Endothelial cell of umbilical vein (primary cell): ENCODE measurements at regions not wholly inside any gene's neighbourhood (a gene's known extent, or its start where the extent isn't known, plus 50 kb on each side); places are given as distances from the start of the nearest gene placed in this dataset.

Source experiments
- BruUV-seq: library from RNA; stranded (reverse); fragments of 400-500 nt; replicated peaks from 2 replicates; lab custom pipeline; 2021; lab: Mats Ljungman, UMichigan
- CTCF ChIA-PET: fragments of 300-600, 350-600 bp; sonication (Branson Sonifier 250); formaldehyde crosslinking; loops from one replicate; lab custom pipeline; 2021; ENCODE audit warnings: antibody characterized with exemption, inconsistent platforms; lab: Charles Lee
- POLR2A ChIA-PET: fragments of 300-600, 350-600 bp; sonication (Branson Sonifier 250); formaldehyde crosslinking; loops from one replicate; lab custom pipeline; 2021; ENCODE audit warnings: antibody characterized with exemption, inconsistent platforms; lab: Charles Lee
- DNase-seq: peaks from one replicate; pipeline ENCODE4 v3.0.0-alpha.2; 2011; ENCODE audit warnings: low read depth, low spot score
- FAIRE-seq: peaks from 2 replicates; lab custom pipeline; 2011; peaks lifted over from hg19 to GRCh38; lab: Jason Lieb, UNC
- H2AFZ ChIP-seq: 2 replicates; pipeline ENCODE4 v1.6.0; 2012; ENCODE audit warnings: low read depth, low read length, control low read depth, inconsistent platforms
- H3K27ac ChIP-seq: 2 replicates; pipeline ENCODE4 v1.5.1; 2011; ENCODE audit warnings: low read depth, mild to moderate bottlenecking, control low read depth, low read length, moderate library complexity; ENCODE audit not compliant: insufficient read depth
- H3K27me3 ChIP-seq, 2 experiments: 2 replicates each; pipeline versions ENCODE4 v1.6.0 to v1.6.1; 2011; ENCODE audit warnings: low read length in 2 of 2, mixed read lengths in 1 of 2; ENCODE audit not compliant: control insufficient read depth in 2 of 2, insufficient read depth in 2 of 2
- H3K36me3 ChIP-seq, 2 experiments: 2 replicates in 1 of 2; 3 replicates in 1 of 2; pipeline ENCODE4 v1.5.1; 2011; ENCODE audit warnings: low read length in 2 of 2, mild to moderate bottlenecking in 1 of 2, moderate library complexity in 1 of 2; ENCODE audit not compliant: control insufficient read depth in 2 of 2, insufficient read depth in 2 of 2; ENCODE audit errors: extremely low read depth in 1 of 2
- H3K4me1 ChIP-seq: 3 replicates; pipeline ENCODE4 v1.5.1; 2011; ENCODE audit warnings: mild to moderate bottlenecking, low read length; ENCODE audit not compliant: control insufficient read depth, insufficient read depth; ENCODE audit errors: extremely low read depth
- H3K4me2 ChIP-seq: 2 replicates; pipeline ENCODE4 v1.6.1; 2011; ENCODE audit warnings: low read length, control low read depth, mixed read lengths; ENCODE audit not compliant: insufficient read depth
- H3K4me3 ChIP-seq, 3 experiments: fragments of 200-600 bp in 1 of 3; sonication (generic), shearing (Covaris generic) in 1 of 3; replicated peaks in 1 of 3; 2 replicates each; pipeline ENCODE4 v1.5.1; 2011 to 2016; ENCODE audit warnings: control low read depth in 3 of 3, low read length in 3 of 3, mild to moderate bottlenecking in 2 of 3, inconsistent platforms in 1 of 3, low read depth in 1 of 3, moderate library complexity in 1 of 3; ENCODE audit not compliant: insufficient read depth in 1 of 3
- H3K79me2 ChIP-seq: 2 replicates; pipeline ENCODE4 v1.6.0; 2012; ENCODE audit warnings: low read length, inconsistent platforms; ENCODE audit not compliant: control insufficient read depth, insufficient read depth
- H3K9ac ChIP-seq: replicated peaks from 2 replicates; pipeline ENCODE3; 2011; ENCODE audit warnings: low read length, control low read depth; ENCODE audit not compliant: insufficient read depth; ENCODE audit errors: extremely low read depth
- H3K9me1 ChIP-seq: replicated peaks from 3 replicates; pipeline ENCODE4 v1.6.0; 2011; ENCODE audit warnings: mild to moderate bottlenecking, low read length; ENCODE audit not compliant: control insufficient read depth, insufficient read depth; ENCODE audit errors: extremely low read depth
- H3K9me3 ChIP-seq: replicated peaks from 2 replicates; pipeline ENCODE4 v1.5.1; 2012; ENCODE audit warnings: low read length, inconsistent platforms; ENCODE audit not compliant: control insufficient read depth, insufficient read depth
- H4K20me1 ChIP-seq: replicated peaks from 2 replicates; pipeline ENCODE3; 2011; ENCODE audit warnings: mild to moderate bottlenecking, low read length; ENCODE audit not compliant: control insufficient read depth, insufficient read depth; ENCODE audit errors: extremely low read depth
- CTCF ChIP-seq, 2 donors: IDR thresholded peaks; 1 replicate in 1 of 2; 2 replicates in 1 of 2; pipeline ENCODE4 v1.5.1; 2011; ENCODE audit warnings: low read length in 2 of 2, mild to moderate bottlenecking in 2 of 2, moderate library complexity in 2 of 2, control low read depth in 1 of 2, inconsistent platforms in 1 of 2, low read depth in 1 of 2; ENCODE audit not compliant: insufficient read depth in 1 of 2; ENCODE audit errors: extremely low read depth in 1 of 2
- EZH2 ChIP-seq: IDR thresholded peaks from 2 replicates; pipeline ENCODE4 v1.6.1; 2012; ENCODE audit warnings: borderline replicate concordance, low read depth, mild to moderate bottlenecking, moderate library complexity, low read length, inconsistent platforms; ENCODE audit not compliant: severe bottlenecking
- FOS ChIP-seq: IDR thresholded peaks from 2 replicates; pipeline ENCODE4 v1.6.1; 2011; ENCODE audit warnings: mild to moderate bottlenecking, low read length, moderate library complexity, borderline replicate concordance; ENCODE audit not compliant: insufficient read depth
- GATA2 ChIP-seq: IDR thresholded peaks from 2 replicates; pipeline ENCODE4 v1.7.0; 2011; ENCODE audit warnings: low read depth, mild to moderate bottlenecking, moderate library complexity, mixed read lengths, low read length; ENCODE audit not compliant: insufficient read length, insufficient read depth
- JUN ChIP-seq: IDR thresholded peaks from 2 replicates; pipeline ENCODE4 v1.6.1; 2011; ENCODE audit warnings: borderline replicate concordance, low read depth; ENCODE audit not compliant: insufficient read length, insufficient read depth
- MYC ChIP-seq: IDR thresholded peaks from one replicate; pipeline ENCODE4 v1.6.1; 2011; ENCODE audit warnings: mild to moderate bottlenecking, low read depth, low read length
- POLR2A ChIP-seq: IDR thresholded peaks from 2 replicates; pipeline ENCODE4 v1.6.1; 2012; ENCODE audit warnings: low read depth, mild to moderate bottlenecking, control low read depth, low read length
- POLR2AphosphoS5 ChIP-seq: IDR thresholded peaks from 2 replicates; pipeline ENCODE4 v1.6.1; 2012; ENCODE audit warnings: low read depth, mild to moderate bottlenecking, control low read depth, low read length, moderate library complexity; ENCODE audit not compliant: insufficient read depth
- dilution Hi-C: fragments of 300-500 bp; cut with MboI; formaldehyde crosslinking; loops from one replicate; pipeline ENCODE4 v1.15.0; 2019; ENCODE audit warnings: low sequenced_read_pairs; ENCODE audit not compliant: extremely low pct_ligation_motif_present
- intact Hi-C: fragments of 100-400 bp; cut with micrococcal nuclease; formaldehyde crosslinking; loops from one replicate; pipeline ENCODE4 v1.10.0; 2022
- TF ChIP-seq, protein P1 (sequence below): IDR thresholded peaks from 2 replicates; pipeline ENCODE4 v1.6.1; 2011; ENCODE audit not compliant: insufficient read depth, insufficient read length

DNA sequence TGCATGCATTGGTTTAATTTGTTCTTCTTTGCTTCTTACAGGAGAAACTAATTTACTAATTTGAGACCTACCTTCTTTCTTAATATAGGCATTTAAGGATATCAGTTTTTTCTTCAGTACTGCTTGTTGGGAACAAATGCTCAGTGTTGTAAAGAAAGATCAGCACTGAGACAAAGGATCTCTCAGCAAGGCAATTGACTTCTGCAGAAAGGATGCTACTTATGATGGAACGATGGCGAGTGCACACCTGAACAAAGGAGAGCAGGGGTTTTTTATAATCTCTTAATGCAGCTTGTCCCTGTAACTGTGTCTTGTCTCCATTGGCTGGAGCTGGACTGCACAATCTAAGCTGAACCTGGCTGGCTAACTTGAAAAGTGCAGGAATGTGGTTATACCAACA lies 64.2 kb downstream of the RPP21 start:
- no peak overlapping the region for H2AFZ ChIP-seq
- H3K79me2 ChIP-seq: no peaks in the 10 kb centered on the region
- peaks cover 23 to 33% of the 10 kb centered on the region in 2 experiments for H3K27me3 ChIP-seq
- no peak overlapping the region for H3K27ac ChIP-seq
- H3K9ac ChIP-seq: no peak overlapping the region
- H3K9me3 ChIP-seq: no peaks in the 10 kb centered on the region
- no peaks in the 10 kb centered on the region for H3K36me3 ChIP-seq
- no peak for FAIRE-seq
- dilution Hi-C loops: no loop called here
- ChIA-PET POLR2A (no interaction called here), CTCF (no interaction called here)
- no TSS peak for BruUV-seq
- intact Hi-C loops: no loop called here
- H4K20me1 ChIP-seq: no peaks in the 10 kb centered on the region
- no peak overlapping the region for H3K4me2 ChIP-seq
- no peaks in the 10 kb centered on the region for H3K9me1 ChIP-seq
- TF ChIP-seq POLR2A (no peak), MYC (no peak), POLR2AphosphoS5 (no peak), FOS (no peak), EZH2 (no peak)
- TF ChIP-seq, protein P1, sequence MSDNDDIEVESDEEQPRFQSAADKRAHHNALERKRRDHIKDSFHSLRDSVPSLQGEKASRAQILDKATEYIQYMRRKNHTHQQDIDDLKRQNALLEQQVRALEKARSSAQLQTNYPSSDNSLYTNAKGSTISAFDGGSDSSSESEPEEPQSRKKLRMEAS: no peak
- no peak for DNase-seq
- H3K4me1 ChIP-seq: no peaks in the 10 kb centered on the region
- no peak overlapping the region for H3K4me3 ChIP-seq

DNA sequence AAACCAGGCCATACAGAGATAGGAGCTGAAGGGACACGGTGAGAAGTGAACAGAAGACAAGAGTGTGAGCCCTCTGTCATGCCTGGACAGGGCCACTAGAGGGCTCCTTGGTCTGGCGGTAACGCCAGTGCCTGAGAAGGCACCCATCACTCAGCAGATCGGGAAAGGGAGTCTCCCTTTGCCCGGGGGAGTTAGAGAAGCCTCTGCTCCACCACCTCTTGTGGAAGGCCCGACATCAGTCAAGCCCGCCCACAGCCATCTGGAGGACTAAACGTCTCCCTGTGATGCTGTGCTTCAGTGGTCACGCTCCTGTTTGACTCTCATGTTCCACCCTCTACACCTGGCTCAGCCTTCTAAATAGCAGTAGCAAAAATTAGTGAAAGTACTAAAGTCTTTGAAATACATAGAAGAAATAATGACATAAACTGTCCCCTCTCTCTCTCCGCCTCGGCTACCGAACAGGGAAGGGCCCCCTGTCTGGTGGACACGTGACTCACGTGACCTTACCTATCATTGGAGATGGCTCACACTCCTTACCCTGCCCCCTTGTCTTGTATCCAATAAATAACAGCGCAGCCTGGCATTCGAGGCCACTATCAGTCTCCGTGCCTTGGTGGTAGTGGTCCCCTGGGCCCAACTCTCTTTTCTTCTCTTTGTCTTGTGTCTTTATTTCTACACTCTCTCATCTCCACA lies 66.7 kb downstream of the RPP21 start:
- dilution Hi-C loops (no loop called here), intact Hi-C loops (loop anchor here (1.0 kb wide), 1 partner anchor 42 kb away; no protein-coding TSS in a partner anchor)
- Histone ChIP-seq H2AFZ (peak overlapping the region; percentile 19), H3K27ac (no peak overlapping the region), H3K36me3 (no peaks in the 10 kb centered on the region), H3K27me3 (peaks cover 23 to 31% of the 10 kb centered on the region in 2 experiments), H4K20me1 (no peaks in the 10 kb centered on the region), H3K4me1 (no peaks in the 10 kb centered on the region), H3K79me2 (no peaks in the 10 kb centered on the region), H3K4me2 (no peak overlapping the region), H3K9me1 (no peaks in the 10 kb centered on the region), H3K9ac (no peak overlapping the region), H3K9me3 (no peaks in the 10 kb centered on the region), H3K4me3 (no peak overlapping the region)
- ChIA-PET POLR2A (no interaction called here), CTCF (interaction anchor here (0.7 to 1.5 kb wide), 10 partner anchors 9 to 192 kb away, joined by 3 to 15 read pairs (median 4); no protein-coding TSS in a partner anchor)
- DNase-seq (peak; percentile 41), FAIRE-seq (peak; percentile 69)
- BruUV-seq: no TSS peak
- no peak for TF ChIP-seq POLR2AphosphoS5
- no peak for TF ChIP-seq GATA2
- peak; percentile 72 to 89 for TF ChIP-seq CTCF (IDR thresholded peaks at IDR 0.05; ENCODE audit: extremely low read depth in 1 of 2, insufficient read depth in 1 of 2, low read depth in 1 of 2, low read length in 2 of 2)
- TF ChIP-seq MYC: no peak
- TF ChIP-seq, protein P1: no peak
- no peak for TF ChIP-seq JUN
